GM18519 (cell line): ENCODE measurements at regions not wholly inside any gene's neighbourhood (a gene's known extent, or its start where the extent isn't known, plus 50 kb on each side); places are given as distances from the start of the nearest gene placed in this dataset.

Source experiments
- ATAC-seq: cut with Tn5 transposase; IDR thresholded peaks from one replicate; pipeline ENCODE4 v1.9.1; 2021; ENCODE audit warnings: mild to moderate bottlenecking, moderate library complexity; ENCODE audit not compliant: unreplicated experiment, low FRiP score

DNA sequence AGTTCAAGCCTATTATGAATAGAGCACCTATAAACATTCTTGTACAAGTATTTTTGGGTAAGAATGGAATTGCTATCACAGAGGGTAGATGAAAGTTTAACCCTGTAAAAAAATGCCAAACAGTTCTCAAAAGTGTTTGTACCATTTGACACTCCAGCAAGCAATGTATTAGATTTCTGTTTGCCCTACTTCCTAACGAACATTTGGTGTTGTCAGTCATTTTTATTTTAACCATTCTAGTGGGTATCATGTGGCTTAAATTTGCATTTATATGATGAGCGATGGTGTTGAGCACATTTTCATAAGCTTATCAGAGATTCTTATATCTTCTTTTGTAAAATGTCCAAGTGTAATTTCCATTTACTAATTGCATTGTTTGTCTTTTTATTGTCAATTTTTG, 608.2 kb upstream of the ACVR2A start:
- no peak for ATAC-seq

DNA sequence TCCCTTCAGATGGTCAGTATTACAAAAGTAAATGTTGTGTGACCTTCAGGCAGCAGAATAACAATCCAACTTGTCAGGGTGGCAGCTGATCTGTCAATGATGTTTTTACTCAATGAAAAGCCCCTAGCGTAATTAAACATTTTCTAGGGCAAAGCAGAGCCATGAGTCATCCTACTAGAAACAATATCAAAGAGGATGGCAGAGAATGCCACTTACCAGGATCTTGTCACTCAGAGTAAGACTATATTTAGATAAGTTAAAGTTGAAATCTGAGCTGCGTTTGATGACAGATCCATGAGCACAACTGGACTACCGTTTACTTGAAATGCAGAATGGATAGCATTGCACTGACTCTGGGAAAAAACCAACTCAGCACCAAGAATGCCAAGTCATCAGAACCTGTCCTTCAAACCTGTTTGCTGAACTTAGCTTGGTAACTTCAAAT, 612.6 kb upstream of the ACVR2A start:
- ATAC-seq: no peak

DNA sequence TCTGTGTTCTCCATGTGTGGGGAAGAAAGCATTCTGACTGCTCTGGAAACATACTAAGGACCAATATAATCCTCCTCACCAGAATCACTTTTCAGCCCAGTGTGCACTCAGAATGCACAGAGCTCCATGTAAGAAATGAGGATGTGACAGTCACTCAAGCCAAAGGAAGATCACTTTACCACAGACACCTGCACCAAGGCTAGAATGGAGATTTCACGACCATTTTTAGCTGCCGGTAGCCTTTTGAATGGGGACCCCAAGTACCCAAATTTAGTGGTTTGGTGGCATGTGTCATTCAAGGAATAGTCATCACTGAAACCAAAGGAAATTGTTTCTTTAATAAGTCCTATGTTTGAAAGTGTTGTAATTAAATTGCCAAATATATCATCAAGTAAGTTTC, 613.2 kb upstream of the ACVR2A start:
- ATAC-seq: no peak

DNA sequence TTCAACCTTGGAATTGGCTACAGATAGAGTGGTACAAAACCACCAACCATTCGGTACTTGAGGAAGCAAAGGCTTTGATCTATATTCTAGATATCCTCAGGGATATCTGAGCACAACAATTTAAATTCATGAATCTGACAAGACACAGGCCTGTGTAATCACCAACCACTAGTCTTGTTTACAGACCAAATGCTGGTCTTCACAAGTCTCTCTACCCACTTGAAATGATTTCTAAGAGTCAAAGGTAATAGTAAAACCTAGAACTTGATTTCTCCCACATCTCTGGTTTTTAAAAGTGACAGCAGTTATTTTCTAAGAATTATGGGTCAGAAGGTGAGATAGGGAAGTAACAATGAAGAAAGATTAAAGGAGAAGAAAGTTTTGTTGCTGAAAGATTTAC, 613.7 kb upstream of the ACVR2A start:
- ATAC-seq: no peak

DNA sequence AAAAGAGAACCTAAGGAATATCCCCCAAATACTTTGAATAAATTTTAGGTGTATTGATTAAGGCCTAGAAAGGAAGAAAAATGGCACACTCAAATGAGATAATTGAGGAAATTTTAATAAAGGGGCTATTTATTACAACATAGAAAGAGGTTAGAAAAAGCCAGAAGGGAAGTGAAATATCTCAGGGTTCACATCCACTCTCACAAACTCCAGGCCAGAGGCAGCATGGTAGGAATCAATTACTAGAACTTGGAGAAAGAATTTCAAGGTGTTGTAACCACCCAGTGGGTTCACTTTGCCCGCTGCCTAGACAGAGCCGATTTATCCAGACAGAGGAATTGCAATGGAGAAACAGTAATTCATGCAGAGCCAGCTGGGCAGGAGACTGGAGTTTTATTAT, 617.5 kb upstream of the ACVR2A start:
- ATAC-seq: no peak

DNA sequence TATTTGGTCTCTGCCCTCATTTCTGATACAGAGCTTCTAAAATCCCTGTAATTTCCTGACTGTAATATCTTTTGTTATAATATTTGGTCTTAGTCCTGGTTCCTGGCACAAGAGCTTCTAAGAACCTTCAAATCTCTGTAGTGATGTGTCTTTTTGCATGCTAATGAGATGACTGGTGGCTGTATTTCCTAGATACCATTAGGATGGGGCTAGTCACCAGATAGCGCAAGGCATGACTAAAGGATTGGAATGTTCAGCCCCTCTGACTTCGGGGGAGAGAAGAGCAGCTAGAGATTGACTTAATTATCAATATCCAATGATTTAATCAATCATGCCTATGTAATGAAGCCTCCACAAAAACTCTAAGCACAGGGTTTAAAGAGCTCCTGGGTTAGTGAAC, 620.8 kb upstream of the ACVR2A start:
- no peak for ATAC-seq

DNA sequence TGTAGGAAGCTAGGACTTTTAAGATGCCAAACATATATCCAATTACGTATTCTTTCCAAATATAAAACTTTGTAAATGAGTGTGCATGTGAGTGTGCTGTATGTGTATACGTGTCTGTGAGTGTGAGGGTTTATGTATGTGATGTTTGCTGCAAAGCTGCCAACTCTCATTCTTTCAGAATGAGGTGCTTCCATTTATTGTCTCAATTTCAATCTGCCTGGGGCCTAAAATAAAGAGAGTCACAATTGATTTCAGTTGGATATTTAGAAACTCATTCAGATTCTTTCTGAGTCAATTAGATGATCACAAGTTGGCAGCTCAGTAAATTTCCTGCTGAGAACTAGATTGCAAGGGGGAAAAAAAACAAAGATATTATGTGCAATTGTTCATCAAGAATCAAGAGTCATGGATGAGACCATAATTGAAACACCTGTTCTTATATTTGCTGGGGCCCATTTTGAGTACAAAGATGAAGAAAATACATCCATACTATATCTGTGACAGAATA, 621.2 kb upstream of the ACVR2A start:
- ATAC-seq: no peak

- peak; percentile 72 for ATAC-seq
Observed at GRCh38 chr2:147223119-147223518, 621.7 kb upstream of the ACVR2A start.

DNA sequence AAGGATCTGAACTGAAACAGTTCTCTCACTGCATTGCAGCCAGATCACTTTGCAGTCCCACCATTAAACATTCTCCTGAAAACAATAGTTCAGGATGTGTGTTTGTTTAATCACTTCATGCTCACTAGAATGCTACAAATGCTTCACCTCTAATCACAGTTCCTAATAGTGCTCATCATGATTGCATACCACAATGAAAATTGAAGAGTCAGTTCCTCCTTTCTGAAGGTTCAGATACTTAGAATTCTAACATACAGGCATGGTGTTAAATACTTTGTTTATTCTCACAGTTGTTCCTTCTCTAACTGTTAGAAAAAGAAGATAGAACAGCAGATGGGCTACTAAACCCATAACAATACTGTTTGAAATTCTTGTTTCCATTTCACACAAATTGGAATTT, 622.3 kb upstream of the ACVR2A start:
- peak; percentile 47 for ATAC-seq

- no peak for ATAC-seq
Observed at GRCh38 chr2:147214914-147215313, 629.9 kb upstream of the ACVR2A start.

DNA sequence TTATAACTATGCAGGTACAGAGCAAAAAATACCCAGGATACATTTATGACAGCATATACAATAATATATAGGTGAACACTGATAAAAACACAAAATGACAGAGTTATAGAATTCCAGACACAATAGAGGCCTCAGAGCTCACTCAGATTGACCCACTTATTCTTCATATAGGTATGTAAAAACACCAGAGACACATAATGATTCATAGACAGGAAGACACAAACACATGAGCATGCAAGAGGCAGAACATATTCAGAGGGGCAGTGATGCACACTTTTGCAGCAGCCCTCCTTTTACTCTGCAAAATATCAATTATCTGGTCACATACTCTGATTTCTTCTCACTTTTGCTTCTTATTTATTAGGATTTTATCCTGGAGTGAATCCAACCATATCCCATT, 633.3 kb upstream of the ACVR2A start:
- no peak for ATAC-seq

- no peak for ATAC-seq
Observed at GRCh38 chr2:147204102-147204501, 640.7 kb upstream of the ACVR2A start.

- no peak for ATAC-seq
Observed at GRCh38 chr2:147198651-147199171, 646.1 kb upstream of the ACVR2A start.

DNA sequence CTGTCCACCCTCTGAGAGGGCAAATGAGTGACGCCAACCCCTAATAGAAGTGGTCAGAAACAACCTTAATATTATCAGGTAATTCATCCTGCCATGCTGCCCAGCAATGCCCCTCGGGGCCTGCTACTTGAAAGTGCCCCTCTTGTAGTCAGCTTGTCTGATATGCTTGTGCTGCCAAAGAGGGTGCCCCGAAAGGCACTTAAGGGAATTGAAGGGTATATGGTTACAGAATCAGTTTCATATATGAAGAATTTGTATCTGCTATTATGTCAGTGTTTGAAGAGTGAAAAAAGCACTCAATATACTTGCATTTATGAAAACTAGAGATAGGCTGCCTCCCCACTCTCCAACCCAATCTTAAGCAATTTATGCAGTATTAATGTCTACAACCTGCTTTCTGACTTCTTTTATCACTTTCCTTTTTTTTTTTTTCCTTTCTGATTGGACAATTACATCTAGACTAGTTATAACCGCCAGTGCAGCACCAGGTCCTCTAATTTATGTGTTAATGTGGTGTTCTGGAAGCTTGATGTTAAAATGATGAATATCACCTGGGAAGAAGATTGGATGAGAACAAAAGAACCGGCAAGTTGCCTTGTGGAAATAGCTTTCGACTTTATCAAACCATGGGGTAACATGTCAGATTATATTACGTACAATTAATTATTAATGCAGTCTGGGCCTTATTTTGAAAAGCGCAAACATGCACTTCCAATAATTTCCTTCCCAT, 646.9 kb upstream of the ACVR2A start:
- ATAC-seq: no peak

- ATAC-seq: peak; percentile 53
Observed at GRCh38 chr2:147182260-147182659, 662.6 kb upstream of the ACVR2A start.

GRCh38 chr2:147181351-147182029, 663.3 kb upstream of the ACVR2A start:
- peak; percentile 61 for ATAC-seq

DNA sequence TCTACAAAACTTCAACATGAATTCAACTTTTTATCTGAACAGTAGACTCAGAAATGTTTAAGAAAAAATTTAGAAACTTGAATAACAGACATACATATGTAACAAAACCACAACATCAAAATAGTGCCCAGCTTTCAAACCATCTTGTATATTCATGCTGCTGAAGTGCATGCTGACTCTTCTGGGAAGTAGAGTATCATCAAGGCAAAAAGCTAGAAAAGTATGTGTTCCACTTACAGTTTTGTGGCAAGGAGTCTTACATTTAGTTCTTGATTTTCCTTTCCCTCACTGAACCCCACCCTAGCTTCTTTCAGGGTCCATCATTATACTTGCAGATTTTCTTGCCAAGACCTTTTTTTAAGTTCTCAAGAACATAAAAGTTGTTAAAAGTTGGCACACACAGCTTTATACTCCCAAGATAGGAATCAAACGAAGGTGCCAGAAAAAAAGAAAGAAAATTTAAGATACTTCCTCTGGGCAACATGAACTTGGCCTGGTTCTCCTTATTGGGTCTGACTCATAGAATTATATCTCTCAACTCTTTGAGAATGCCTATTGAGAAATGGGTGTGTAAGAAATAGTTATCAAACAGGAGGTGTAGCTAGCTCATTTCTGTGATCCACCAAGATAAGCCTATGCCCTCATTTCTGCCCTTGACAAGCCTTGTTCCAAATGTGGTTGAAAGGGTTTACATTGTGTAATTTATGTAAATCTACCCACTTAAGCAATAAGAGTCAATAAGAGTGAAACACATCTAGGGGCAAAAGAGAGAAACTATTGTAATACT, 667.6 kb upstream of the ACVR2A start:
- ATAC-seq: no peak

GRCh38 chr2:147174824-147175254, 670.0 kb upstream of the ACVR2A start:
- no peak for ATAC-seq

GRCh38 chr2:147173798-147174197, 671.0 kb upstream of the ACVR2A start:
- peak; percentile 45 for ATAC-seq

DNA sequence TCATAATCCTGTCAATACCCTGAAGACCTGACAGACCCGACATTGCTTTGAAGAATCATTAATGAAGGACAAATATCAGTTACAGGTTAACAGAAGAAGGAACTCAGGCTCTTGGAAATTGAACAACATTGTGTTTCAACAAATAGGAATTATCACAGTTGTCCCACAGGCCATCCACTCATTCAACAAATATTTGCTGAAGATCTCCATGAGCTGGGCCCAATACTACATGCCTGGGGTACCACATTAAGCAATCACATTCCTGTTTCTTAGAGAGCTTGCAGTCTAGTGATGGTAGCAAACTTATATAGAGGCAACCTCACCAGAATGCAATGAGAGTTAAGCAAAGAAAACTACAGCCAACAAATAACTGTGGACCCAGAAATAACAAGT, 671.6 kb upstream of the ACVR2A start:
- ATAC-seq: no peak
